BE2C (cell line): ENCODE measurements at regions not wholly inside any gene's neighbourhood (a gene's known extent, or its start where the extent isn't known, plus 50 kb on each side); places are given as distances from the start of the nearest gene placed in this dataset.
A peak's percentile ranks its signal among the peaks of the same experiment; 100 is the strongest.

ENCODE experiments used
- DNase-seq: peaks from one replicate; pipeline ENCODE4 v3.0.0-alpha.2; 2020
- H3K27me3 ChIP-seq: fragments of 250-450 bp; sonication (Bioruptor Pico); 2 replicates; pipeline ENCODE4 v1.5.1; 2020; ENCODE audit warnings: mild to moderate bottlenecking
- H3K36me3 ChIP-seq: fragments of 250-450 bp; sonication (Bioruptor Pico); 2 replicates; pipeline ENCODE4 v1.5.1; 2020; ENCODE audit warnings: mild to moderate bottlenecking
- H3K4me1 ChIP-seq: fragments of 250-450 bp; sonication (Bioruptor Pico); 2 replicates; pipeline ENCODE4 v1.5.1; 2020
- H3K4me3 ChIP-seq: 2 replicates; pipeline ENCODE4 v1.5.1; 2011; ENCODE audit warnings: low read depth, low read length
- H3K9me3 ChIP-seq: fragments of 250-450 bp; sonication (Bioruptor Pico); 2 replicates; pipeline ENCODE4 v1.5.1; 2020
- TF ChIP-seq, protein P1 (sequence below): IDR thresholded peaks from 2 replicates; pipeline ENCODE4 v1.5.1; 2012; ENCODE audit warnings: mild to moderate bottlenecking, low read depth, low read length

DNA sequence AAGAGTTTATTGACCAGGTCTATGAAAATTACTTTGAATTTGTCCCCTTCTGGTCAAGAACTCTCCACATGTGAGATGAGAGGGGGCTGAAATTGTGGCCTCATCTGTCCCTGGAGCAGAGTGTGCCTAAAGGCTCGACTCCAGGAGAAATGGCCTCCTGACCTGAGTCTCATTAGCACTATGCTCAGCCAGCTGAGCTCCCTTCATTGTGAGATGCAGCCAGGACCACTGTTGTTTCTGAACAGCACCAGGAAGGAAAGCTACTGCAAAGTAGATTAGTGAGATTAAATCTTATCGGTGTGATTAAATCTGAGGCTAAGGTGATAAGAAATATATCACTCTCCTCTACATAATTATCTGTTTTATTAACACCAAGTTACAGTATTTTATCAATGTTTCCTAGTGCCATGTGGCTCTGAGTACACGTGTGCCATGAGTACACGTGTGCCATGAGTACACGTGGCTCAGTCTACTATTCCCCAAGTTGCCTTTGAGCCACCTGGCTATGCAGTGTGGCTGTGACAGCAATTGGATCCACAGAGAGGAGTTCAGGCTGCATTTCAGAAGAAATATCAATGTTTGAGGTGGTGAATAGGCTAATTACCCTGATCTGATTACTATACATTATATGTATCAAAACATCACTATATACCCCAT lies 126.9 kb downstream of the IPMK start:
- no peaks in the 10 kb centered on the region; the same call in 1 of the 2 replicates for H3K9me3 ChIP-seq
- TF ChIP-seq, protein P1, sequence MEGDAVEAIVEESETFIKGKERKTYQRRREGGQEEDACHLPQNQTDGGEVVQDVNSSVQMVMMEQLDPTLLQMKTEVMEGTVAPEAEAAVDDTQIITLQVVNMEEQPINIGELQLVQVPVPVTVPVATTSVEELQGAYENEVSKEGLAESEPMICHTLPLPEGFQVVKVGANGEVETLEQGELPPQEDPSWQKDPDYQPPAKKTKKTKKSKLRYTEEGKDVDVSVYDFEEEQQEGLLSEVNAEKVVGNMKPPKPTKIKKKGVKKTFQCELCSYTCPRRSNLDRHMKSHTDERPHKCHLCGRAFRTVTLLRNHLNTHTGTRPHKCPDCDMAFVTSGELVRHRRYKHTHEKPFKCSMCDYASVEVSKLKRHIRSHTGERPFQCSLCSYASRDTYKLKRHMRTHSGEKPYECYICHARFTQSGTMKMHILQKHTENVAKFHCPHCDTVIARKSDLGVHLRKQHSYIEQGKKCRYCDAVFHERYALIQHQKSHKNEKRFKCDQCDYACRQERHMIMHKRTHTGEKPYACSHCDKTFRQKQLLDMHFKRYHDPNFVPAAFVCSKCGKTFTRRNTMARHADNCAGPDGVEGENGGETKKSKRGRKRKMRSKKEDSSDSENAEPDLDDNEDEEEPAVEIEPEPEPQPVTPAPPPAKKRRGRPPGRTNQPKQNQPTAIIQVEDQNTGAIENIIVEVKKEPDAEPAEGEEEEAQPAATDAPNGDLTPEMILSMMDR, result no peak
- H3K4me1 ChIP-seq, result peaks cover 24% of the 10 kb centered on the region
- H3K36me3 ChIP-seq, result no peaks in the 10 kb centered on the region
- H3K27me3 ChIP-seq, result no peaks in the 10 kb centered on the region
- H3K4me3 ChIP-seq, result no peak overlapping the region
- DNase-seq, result no peak

DNA sequence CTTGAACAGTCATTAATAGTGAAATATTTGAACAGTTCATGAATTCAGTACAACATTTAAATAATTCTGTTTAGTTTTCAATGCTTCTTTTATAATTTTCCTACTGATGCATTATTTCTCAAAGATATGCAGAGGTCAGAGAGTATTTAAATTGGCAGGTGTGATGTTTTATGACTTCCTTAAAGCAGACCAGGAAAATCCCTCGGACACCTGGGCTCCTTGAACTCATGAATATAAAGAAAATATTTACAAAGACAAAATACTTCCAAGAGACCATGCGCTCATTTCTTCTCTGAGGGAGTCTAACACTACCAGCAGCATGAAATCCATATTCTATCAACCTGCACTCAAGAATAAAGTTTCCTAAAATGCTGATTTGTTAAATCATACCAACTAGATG lies 127.6 kb downstream of the IPMK start:
- Histone ChIP-seq H3K4me1 (peaks cover 24% of the 10 kb centered on the region), H3K36me3 (no peaks in the 10 kb centered on the region), H3K9me3 (no peaks in the 10 kb centered on the region), H3K4me3 (no peak overlapping the region), H3K27me3 (no peaks in the 10 kb centered on the region)
- no peak for DNase-seq
- TF ChIP-seq, protein P1, result no peak

DNA sequence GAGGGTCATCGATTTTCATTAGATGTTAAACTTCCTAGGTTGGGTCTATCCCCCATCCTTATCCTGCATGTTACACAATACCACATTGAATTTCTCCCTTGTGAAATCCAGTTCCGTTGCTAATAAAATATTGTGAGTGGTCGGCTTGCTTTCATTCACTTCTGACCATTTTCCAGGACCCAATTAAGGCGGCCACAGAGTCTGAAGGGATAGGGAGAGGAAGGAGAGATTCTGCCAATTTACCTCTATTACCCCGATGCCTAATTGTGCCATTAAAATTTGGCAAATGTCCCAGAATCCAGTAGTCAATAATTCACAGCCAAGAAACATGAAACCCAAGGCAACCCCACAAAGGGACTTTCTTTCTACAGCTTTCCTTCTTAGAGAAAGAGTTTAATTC lies 129.9 kb downstream of the IPMK start:
- no peaks in the 10 kb centered on the region for H3K36me3 ChIP-seq
- H3K27me3 ChIP-seq, result no peaks in the 10 kb centered on the region
- TF ChIP-seq, protein P1, result no peak
- DNase-seq, result peak; percentile 44
- H3K4me1 ChIP-seq, result peaks cover 24% of the 10 kb centered on the region
- peak overlapping the region; percentile 41 for H3K4me3 ChIP-seq
- H3K9me3 ChIP-seq, result no peaks in the 10 kb centered on the region

DNA sequence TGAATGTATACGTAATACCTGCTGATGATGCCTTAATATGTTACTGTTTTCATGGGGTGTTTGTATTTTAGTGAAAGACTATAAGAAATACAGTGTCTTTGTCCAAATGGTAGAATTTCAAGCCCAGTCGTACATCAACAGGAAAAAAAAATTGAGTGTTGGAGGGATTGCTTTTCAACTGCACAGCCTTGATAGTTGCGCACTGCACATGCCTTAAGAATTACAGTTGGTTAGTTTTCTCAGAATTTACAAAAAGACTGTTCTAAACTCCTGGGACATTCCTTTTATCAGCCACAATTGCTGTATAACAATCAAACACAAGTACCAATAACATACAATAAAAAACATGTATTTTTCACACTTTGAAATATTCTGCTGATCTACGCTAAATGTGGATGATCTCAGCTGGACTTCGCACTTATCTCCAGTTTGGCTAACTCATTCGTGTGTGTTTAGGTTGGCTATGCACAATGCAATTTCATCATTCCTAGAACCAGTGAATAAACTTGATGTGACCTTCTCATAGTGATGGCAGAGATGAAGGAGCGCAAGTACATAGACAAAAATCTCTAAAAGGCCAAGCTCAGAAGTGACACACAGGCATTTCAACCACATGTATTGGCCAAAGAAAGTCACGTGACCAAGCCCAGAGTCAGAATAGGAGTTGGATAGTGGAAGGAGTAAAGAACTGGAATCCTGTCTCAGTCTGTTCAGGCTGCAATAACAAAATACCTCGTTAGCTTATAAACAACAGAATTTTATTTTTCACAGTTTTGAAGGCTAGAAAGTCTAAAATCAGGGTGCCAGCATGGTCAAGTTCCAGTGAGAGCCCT lies 152.3 kb downstream of the IPMK start:
- H3K4me3 ChIP-seq, result no peak overlapping the region
- TF ChIP-seq, protein P1, result no peak
- no peaks in the 10 kb centered on the region for H3K9me3 ChIP-seq
- no peaks in the 10 kb centered on the region for H3K27me3 ChIP-seq
- H3K36me3 ChIP-seq, result no peaks in the 10 kb centered on the region
- H3K4me1 ChIP-seq, result no peaks in the 10 kb centered on the region; the same call in 1 of the 2 replicates
- no peak for DNase-seq

DNA sequence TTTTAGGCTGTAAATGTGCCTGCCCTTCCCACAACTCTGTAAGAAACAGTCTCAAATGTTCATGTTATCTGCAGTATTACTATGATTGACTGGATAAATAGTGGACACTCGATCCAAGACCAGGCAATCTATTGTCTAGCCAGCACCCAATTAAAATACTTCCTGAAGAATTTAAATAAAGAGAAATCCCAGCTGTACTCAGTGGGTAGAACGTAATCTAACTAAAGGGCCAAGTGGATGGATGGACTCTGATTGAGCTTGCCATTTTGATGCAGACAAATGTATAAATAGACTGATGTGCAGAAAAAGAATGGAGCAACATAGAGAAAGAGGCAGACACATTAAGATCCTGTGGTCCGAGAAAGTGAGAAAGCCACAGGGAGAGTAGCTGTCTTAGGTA lies 158.0 kb downstream of the IPMK start:
- no peaks in the 10 kb centered on the region for H3K9me3 ChIP-seq
- no peaks in the 10 kb centered on the region for H3K27me3 ChIP-seq
- no peak for DNase-seq
- H3K36me3 ChIP-seq, result no peaks in the 10 kb centered on the region
- no peak overlapping the region for H3K4me3 ChIP-seq
- H3K4me1 ChIP-seq, result no peaks in the 10 kb centered on the region; the same call in 1 of the 2 replicates
- TF ChIP-seq, protein P1, result no peak

DNA sequence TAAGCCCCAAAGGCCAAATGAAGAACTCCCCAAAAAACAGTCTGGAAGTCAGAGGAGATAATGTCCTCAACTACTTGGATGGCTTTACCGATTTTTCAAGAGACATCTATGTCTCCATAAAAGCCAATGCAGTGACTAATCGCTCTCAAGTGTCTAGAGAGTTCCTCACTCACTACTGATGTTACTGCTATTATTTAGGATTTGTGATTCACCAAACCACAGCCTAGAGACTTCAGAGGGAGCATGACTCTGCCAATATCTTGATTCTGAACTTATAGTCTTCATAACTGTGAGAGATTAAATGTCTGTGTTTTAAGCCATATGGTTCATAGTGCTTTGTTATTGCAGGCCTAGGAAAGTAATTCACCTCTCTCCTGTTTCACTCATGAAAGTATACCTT lies 160.2 kb downstream of the IPMK start:
- no peak overlapping the region for H3K4me3 ChIP-seq
- no peaks in the 10 kb centered on the region for H3K9me3 ChIP-seq
- DNase-seq, result no peak
- no peaks in the 10 kb centered on the region; the same call in 1 of the 2 replicates for H3K4me1 ChIP-seq
- H3K36me3 ChIP-seq, result no peaks in the 10 kb centered on the region
- no peaks in the 10 kb centered on the region for H3K27me3 ChIP-seq
- TF ChIP-seq, protein P1, result no peak
